GM21423 (cell line): ENCODE measurements at regions not wholly inside any gene's neighbourhood (a gene's known extent, or its start where the extent isn't known, plus 50 kb on each side); places are given as distances from the start of the nearest gene placed in this dataset.

Experiments
- ATAC-seq: cut with Tn5 transposase; IDR thresholded peaks from one replicate; pipeline ENCODE4 v1.9.1; 2021; ENCODE audit warnings: mild to moderate bottlenecking, moderate library complexity; ENCODE audit not compliant: unreplicated experiment

GRCh38 chr18:41378598-41378997, 576.4 kb upstream of the PIK3C3 start:
- ATAC-seq, result no peak

GRCh38 chr18:41373612-41374011, 581.4 kb upstream of the PIK3C3 start:
- ATAC-seq, result no peak

GRCh38 chr18:41372046-41372665, 582.9 kb upstream of the PIK3C3 start:
- ATAC-seq, result no peak

- no peak for ATAC-seq
Observed at GRCh38 chr18:41371156-41372045, 583.6 kb upstream of the PIK3C3 start.

GRCh38 chr18:41370740-41371139, 584.3 kb upstream of the PIK3C3 start:
- ATAC-seq, result no peak

GRCh38 chr18:41357708-41358107, 597.3 kb upstream of the PIK3C3 start:
- ATAC-seq, result no peak

- ATAC-seq, result no peak
Observed at GRCh38 chr18:41353777-41354528, 601.1 kb upstream of the PIK3C3 start.

GRCh38 chr18:41351430-41351829, 603.6 kb upstream of the PIK3C3 start:
- no peak for ATAC-seq

- no peak for ATAC-seq
Observed at GRCh38 chr18:41347057-41347456, 608.0 kb upstream of the PIK3C3 start.

GRCh38 chr18:41343808-41344207, 611.2 kb upstream of the PIK3C3 start:
- no peak for ATAC-seq

- ATAC-seq, result no peak
Observed at GRCh38 chr18:41338341-41338740, 616.7 kb upstream of the PIK3C3 start.

- no peak for ATAC-seq
Observed at GRCh38 chr18:41331661-41332060, 623.4 kb upstream of the PIK3C3 start.

GRCh38 chr18:41326311-41326710, 628.7 kb upstream of the PIK3C3 start:
- no peak for ATAC-seq

- no peak for ATAC-seq
Observed at GRCh38 chr18:41324934-41325333, 630.1 kb upstream of the PIK3C3 start.

GRCh38 chr18:41324020-41324791, 630.8 kb upstream of the PIK3C3 start:
- no peak for ATAC-seq

GRCh38 chr18:41323044-41323443, 632.0 kb upstream of the PIK3C3 start:
- no peak for ATAC-seq

- ATAC-seq, result no peak
Observed at GRCh38 chr18:41320100-41320499, 634.9 kb upstream of the PIK3C3 start.

GRCh38 chr18:41315134-41315533, 639.9 kb upstream of the PIK3C3 start:
- ATAC-seq, result no peak

- ATAC-seq, result no peak
Observed at GRCh38 chr18:41311571-41312547, 643.2 kb upstream of the PIK3C3 start.

GRCh38 chr18:41297740-41298139, 657.3 kb upstream of the PIK3C3 start:
- ATAC-seq, result no peak
